SK-N-SH (cell line): ENCODE measurements at regions not wholly inside any gene's neighbourhood (a gene's known extent, or its start where the extent isn't known, plus 50 kb on each side); places are given as distances from the start of the nearest gene placed in this dataset.

Experiments used
- CTCF ChIA-PET: fragments of 300-600, 350-600 bp; formaldehyde crosslinking; extraction: SDS; loops from one replicate; lab custom pipeline; 2021; lab: Yijun Ruan, JAX
- POLR2A ChIA-PET: fragments of 350-600 bp; sonication (Branson Sonifier 250); formaldehyde crosslinking; extraction: SDS; loops from one replicate; lab custom pipeline; 2020; ENCODE audit warnings: antibody characterized with exemption, inconsistent platforms; lab: Yijun Ruan, JAX
- DNase-seq: peaks from one replicate; pipeline ENCODE4 v3.0.0; 2012
- H2AFZ ChIP-seq: fragments of 200-600 bp; sonication (generic); 2 replicates; pipeline ENCODE4 v1.8.1; 2016; ENCODE audit warnings: antibody characterized with exemption, mild to moderate bottlenecking, low read depth
- H3F3A ChIP-seq: fragments of 200-600 bp; sonication (generic); replicated peaks from 2 replicates; pipeline ENCODE3; 2016; ENCODE audit warnings: antibody characterized with exemption, mild to moderate bottlenecking; ENCODE audit not compliant: insufficient read depth
- H3K27ac ChIP-seq, 2 experiments: fragments of 200-500 bp in 1 of 2; fragments of 200-600 bp in 1 of 2; sonication (Bioruptor generic) in 1 of 2; sonication (generic), shearing (Covaris generic) in 1 of 2; 2 replicates each; pipeline versions ENCODE4 v1.5.1 to v1.6.1; 2014 to 2016; ENCODE audit warnings: low read depth in 2 of 2, inconsistent platforms in 1 of 2, low read length in 1 of 2, mild to moderate bottlenecking in 1 of 2, mixed read lengths in 1 of 2
- H3K27me3 ChIP-seq: fragments of 200-600 bp; sonication (generic), shearing (Covaris generic); 2 replicates; pipeline ENCODE4 v1.6.1; 2016; ENCODE audit warnings: mixed run types; ENCODE audit not compliant: insufficient read depth
- H3K36me3 ChIP-seq, 2 experiments: fragments of 200-500 bp in 1 of 2; fragments of 200-600 bp in 1 of 2; sonication (Bioruptor generic) in 1 of 2; sonication (generic) in 1 of 2; replicated peaks in 1 of 2; 2 replicates each; pipeline versions ENCODE3 to v1.5.1; 2014 to 2016; ENCODE audit warnings: low read length in 1 of 2, mild to moderate bottlenecking in 1 of 2; ENCODE audit not compliant: insufficient read depth in 2 of 2, control insufficient read depth in 1 of 2
- H3K4me1 ChIP-seq, 2 experiments: fragments of 200-500 bp in 1 of 2; fragments of 200-600 bp in 1 of 2; sonication (Bioruptor generic) in 1 of 2; sonication (generic), shearing (Covaris generic) in 1 of 2; 2 replicates each; pipeline versions ENCODE4 v1.5.1 to v1.6.1; 2014 to 2016; ENCODE audit warnings: low read depth in 1 of 2, low read length in 1 of 2, mixed run types in 1 of 2; ENCODE audit not compliant: insufficient read depth in 2 of 2, control insufficient read depth in 1 of 2
- H3K4me2 ChIP-seq: fragments of 200-600 bp; sonication (generic), shearing (Covaris generic); 2 replicates; pipeline ENCODE4 v1.6.1; 2017; ENCODE audit warnings: mixed run types
- H3K4me3 ChIP-seq, 2 experiments: fragments of 200-500 bp in 1 of 2; fragments of 200-600 bp in 1 of 2; sonication (Bioruptor generic) in 1 of 2; sonication (generic), shearing (Covaris generic) in 1 of 2; 2 replicates each; pipeline versions ENCODE4 v1.5.1 to v1.8.1; 2014 to 2016; ENCODE audit warnings: low read depth in 2 of 2, inconsistent platforms in 1 of 2, low read length in 1 of 2, mild to moderate bottlenecking in 1 of 2, mixed read lengths in 1 of 2, moderate library complexity in 1 of 2
- H3K79me2 ChIP-seq: fragments of 200-600 bp; sonication (generic); 2 replicates; pipeline ENCODE4 v1.8.1; 2017; ENCODE audit warnings: mild to moderate bottlenecking; ENCODE audit not compliant: insufficient read depth
- H3K9ac ChIP-seq: fragments of 200-600 bp; sonication (generic); 2 replicates; pipeline ENCODE4 v1.6.1; 2017; ENCODE audit warnings: mixed run types
- H3K9me2 ChIP-seq: fragments of 200-600 bp; sonication (generic); 2 replicates; pipeline ENCODE4 v1.6.1; 2017; ENCODE audit warnings: mixed run types
- H3K9me3 ChIP-seq: fragments of 200-600 bp; sonication (generic); 2 replicates; pipeline ENCODE4 v1.6.1; 2017; ENCODE audit warnings: mixed run types, mild to moderate bottlenecking, moderate library complexity
- H4K20me1 ChIP-seq: fragments of 200-600 bp; sonication (generic); 2 replicates; pipeline ENCODE4 v1.6.1; 2017; ENCODE audit warnings: mild to moderate bottlenecking, mixed run types; ENCODE audit not compliant: insufficient read depth
- ELF1 ChIP-seq: IDR thresholded peaks from 2 replicates; pipeline ENCODE4 v1.4.0; 2012
- EZH2phosphoT487 ChIP-seq: fragments of 200-600 bp; sonication (generic); IDR thresholded peaks from 2 replicates; pipeline ENCODE4 v1.6.1; 2017; ENCODE audit warnings: low read depth, mixed run types, mild to moderate bottlenecking, antibody characterized with exemption, moderate library complexity, borderline replicate concordance
- FOSL2 ChIP-seq: IDR thresholded peaks from 2 replicates; pipeline ENCODE4 v1.4.0; 2012; ENCODE audit warnings: low read depth, mild to moderate bottlenecking, moderate library complexity, borderline replicate concordance
- FOXJ3 ChIP-seq: sonication (generic); formaldehyde crosslinking; IDR thresholded peaks from 2 replicates; pipeline ENCODE4 v1.5.1; 2020; ENCODE audit warnings: mild to moderate bottlenecking, missing genetic modification reagents
- FOXM1 ChIP-seq: IDR thresholded peaks from 2 replicates; pipeline ENCODE4 v1.4.0; 2012; ENCODE audit warnings: low read depth, mild to moderate bottlenecking
- GATA2 ChIP-seq: sonication (generic); formaldehyde crosslinking; IDR thresholded peaks from 2 replicates; pipeline ENCODE4 v1.5.0; 2020; ENCODE audit warnings: mild to moderate bottlenecking, missing genetic modification reagents
- JUND ChIP-seq: IDR thresholded peaks from 2 replicates; pipeline ENCODE4 v1.4.0; 2012
- MEF2A ChIP-seq: IDR thresholded peaks from 2 replicates; pipeline ENCODE4 v1.4.0; 2012; ENCODE audit warnings: low read depth, borderline replicate concordance
- NRF1 ChIP-seq: IDR thresholded peaks from 2 replicates; pipeline ENCODE4 v1.6.1; 2012; ENCODE audit warnings: low read depth, mild to moderate bottlenecking, low read length
- RFX5 ChIP-seq: IDR thresholded peaks from 2 replicates; pipeline ENCODE4 v1.6.1; 2012; ENCODE audit warnings: mild to moderate bottlenecking, improper control_type of control experiment, low read length
- TAF1 ChIP-seq: IDR thresholded peaks from 2 replicates; pipeline ENCODE4 v1.6.1; 2012; ENCODE audit warnings: low read depth, mild to moderate bottlenecking, low read length, moderate library complexity, borderline replicate concordance
- TEAD4 ChIP-seq: IDR thresholded peaks from 2 replicates; pipeline ENCODE4 v1.4.0; 2012; ENCODE audit warnings: mild to moderate bottlenecking, borderline replicate concordance; ENCODE audit not compliant: insufficient read depth
- YY1 ChIP-seq: IDR thresholded peaks from 2 replicates; pipeline ENCODE4 v1.4.0; 2012; ENCODE audit warnings: low read depth, mild to moderate bottlenecking
- TF ChIP-seq, protein P1 (sequence below): fragments of 150-350 bp; IDR thresholded peaks from 2 replicates; pipeline ENCODE4 v1.6.1; 2016; ENCODE audit warnings: mild to moderate bottlenecking, low read depth, low read length
- TF ChIP-seq, protein P2 (sequence below): IDR thresholded peaks from 2 replicates; pipeline ENCODE4 v1.4.0; 2012; ENCODE audit warnings: low read depth
- TF ChIP-seq, protein P3 (sequence below): fragments of 200-600 bp; sonication (generic); IDR thresholded peaks from 2 replicates; pipeline ENCODE4 v1.6.1; 2017; ENCODE audit warnings: antibody characterized with exemption, mild to moderate bottlenecking, moderate library complexity
- TF ChIP-seq, protein P4 (sequence below): IDR thresholded peaks from 2 replicates; pipeline ENCODE4 v1.4.0; 2012; ENCODE audit warnings: low read depth, borderline replicate concordance

GRCh38 chrX:43595931-43596330, 60.2 kb upstream of the MAOA start:
- ChIA-PET POLR2A (no interaction called here), CTCF (interaction anchor here (1.4 kb wide), 1 partner anchor 154 kb away, joined by 4 read pairs; no protein-coding TSS in a partner anchor)
- no peak overlapping the region for H3K27ac ChIP-seq
- no peak overlapping the region for H2AFZ ChIP-seq
- no peak for DNase-seq
- no peak overlapping the region for H3K4me2 ChIP-seq
- H3K79me2 ChIP-seq = no peaks in the 10 kb centered on the region
- H4K20me1 ChIP-seq = no peaks in the 10 kb centered on the region
- no peak overlapping the region for H3K4me3 ChIP-seq
- H3K4me1 ChIP-seq = no peaks in the 10 kb centered on the region
- no peak for TF ChIP-seq JUND
- no peak for TF ChIP-seq TEAD4
- TF ChIP-seq, protein P1, sequence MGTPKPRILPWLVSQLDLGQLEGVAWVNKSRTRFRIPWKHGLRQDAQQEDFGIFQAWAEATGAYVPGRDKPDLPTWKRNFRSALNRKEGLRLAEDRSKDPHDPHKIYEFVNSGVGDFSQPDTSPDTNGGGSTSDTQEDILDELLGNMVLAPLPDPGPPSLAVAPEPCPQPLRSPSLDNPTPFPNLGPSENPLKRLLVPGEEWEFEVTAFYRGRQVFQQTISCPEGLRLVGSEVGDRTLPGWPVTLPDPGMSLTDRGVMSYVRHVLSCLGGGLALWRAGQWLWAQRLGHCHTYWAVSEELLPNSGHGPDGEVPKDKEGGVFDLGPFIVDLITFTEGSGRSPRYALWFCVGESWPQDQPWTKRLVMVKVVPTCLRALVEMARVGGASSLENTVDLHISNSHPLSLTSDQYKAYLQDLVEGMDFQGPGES = no peak
- TF ChIP-seq TAF1 = no peak
- no peak for TF ChIP-seq FOSL2
- no peak for TF ChIP-seq MEF2A
- TF ChIP-seq, protein P2, sequence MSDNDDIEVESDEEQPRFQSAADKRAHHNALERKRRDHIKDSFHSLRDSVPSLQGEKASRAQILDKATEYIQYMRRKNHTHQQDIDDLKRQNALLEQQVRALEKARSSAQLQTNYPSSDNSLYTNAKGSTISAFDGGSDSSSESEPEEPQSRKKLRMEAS = no peak
- TF ChIP-seq EZH2phosphoT487 = no peak
- no peak for TF ChIP-seq YY1
- TF ChIP-seq, protein P3, sequence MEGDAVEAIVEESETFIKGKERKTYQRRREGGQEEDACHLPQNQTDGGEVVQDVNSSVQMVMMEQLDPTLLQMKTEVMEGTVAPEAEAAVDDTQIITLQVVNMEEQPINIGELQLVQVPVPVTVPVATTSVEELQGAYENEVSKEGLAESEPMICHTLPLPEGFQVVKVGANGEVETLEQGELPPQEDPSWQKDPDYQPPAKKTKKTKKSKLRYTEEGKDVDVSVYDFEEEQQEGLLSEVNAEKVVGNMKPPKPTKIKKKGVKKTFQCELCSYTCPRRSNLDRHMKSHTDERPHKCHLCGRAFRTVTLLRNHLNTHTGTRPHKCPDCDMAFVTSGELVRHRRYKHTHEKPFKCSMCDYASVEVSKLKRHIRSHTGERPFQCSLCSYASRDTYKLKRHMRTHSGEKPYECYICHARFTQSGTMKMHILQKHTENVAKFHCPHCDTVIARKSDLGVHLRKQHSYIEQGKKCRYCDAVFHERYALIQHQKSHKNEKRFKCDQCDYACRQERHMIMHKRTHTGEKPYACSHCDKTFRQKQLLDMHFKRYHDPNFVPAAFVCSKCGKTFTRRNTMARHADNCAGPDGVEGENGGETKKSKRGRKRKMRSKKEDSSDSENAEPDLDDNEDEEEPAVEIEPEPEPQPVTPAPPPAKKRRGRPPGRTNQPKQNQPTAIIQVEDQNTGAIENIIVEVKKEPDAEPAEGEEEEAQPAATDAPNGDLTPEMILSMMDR = no peak
- no peak for TF ChIP-seq NRF1
- TF ChIP-seq, protein P4, sequence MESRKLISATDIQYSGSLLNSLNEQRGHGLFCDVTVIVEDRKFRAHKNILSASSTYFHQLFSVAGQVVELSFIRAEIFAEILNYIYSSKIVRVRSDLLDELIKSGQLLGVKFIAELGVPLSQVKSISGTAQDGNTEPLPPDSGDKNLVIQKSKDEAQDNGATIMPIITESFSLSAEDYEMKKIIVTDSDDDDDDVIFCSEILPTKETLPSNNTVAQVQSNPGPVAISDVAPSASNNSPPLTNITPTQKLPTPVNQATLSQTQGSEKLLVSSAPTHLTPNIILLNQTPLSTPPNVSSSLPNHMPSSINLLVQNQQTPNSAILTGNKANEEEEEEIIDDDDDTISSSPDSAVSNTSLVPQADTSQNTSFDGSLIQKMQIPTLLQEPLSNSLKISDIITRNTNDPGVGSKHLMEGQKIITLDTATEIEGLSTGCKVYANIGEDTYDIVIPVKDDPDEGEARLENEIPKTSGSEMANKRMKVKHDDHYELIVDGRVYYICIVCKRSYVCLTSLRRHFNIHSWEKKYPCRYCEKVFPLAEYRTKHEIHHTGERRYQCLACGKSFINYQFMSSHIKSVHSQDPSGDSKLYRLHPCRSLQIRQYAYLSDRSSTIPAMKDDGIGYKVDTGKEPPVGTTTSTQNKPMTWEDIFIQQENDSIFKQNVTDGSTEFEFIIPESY = no peak
- TF ChIP-seq GATA2 (CRISPR knock-in tag) = no peak
- no peak for TF ChIP-seq FOXM1
- TF ChIP-seq ELF1 = no peak
- no peak for TF ChIP-seq FOXJ3
- no peak for TF ChIP-seq RFX5
- H3K9ac ChIP-seq = no peak overlapping the region
- H3K36me3 ChIP-seq = no peaks in the 10 kb centered on the region
- no peaks in the 10 kb centered on the region for H3F3A ChIP-seq
- H3K9me2 ChIP-seq = no peaks in the 10 kb centered on the region
- no peaks in the 10 kb centered on the region for H3K9me3 ChIP-seq
- H3K27me3 ChIP-seq = no peaks in the 10 kb centered on the region
